H9 (cell line): ENCODE measurements at regions not wholly inside any gene's neighbourhood (a gene's known extent, or its start where the extent isn't known, plus 50 kb on each side); places are given as distances from the start of the nearest gene placed in this dataset.

Experiments
- DNase-seq: peaks from one replicate; pipeline ENCODE4 v3.0.0-alpha.2; 2017
- H2AFZ ChIP-seq: one replicate; pipeline ENCODE4 v1.6.1; 2013; ENCODE audit warnings: mild to moderate bottlenecking, low read length, control low read depth, moderate library complexity
- H2AK5ac ChIP-seq: 2 replicates; pipeline ENCODE4 v1.6.1; 2013; ENCODE audit warnings: low read length, control low read depth, mixed read lengths; ENCODE audit not compliant: insufficient read length
- H2BK120ac ChIP-seq: one replicate; pipeline ENCODE4 v1.6.1; 2013; ENCODE audit warnings: low read depth, mild to moderate bottlenecking, low read length, control low read depth, inconsistent platforms; ENCODE audit not compliant: poor library complexity, severe bottlenecking
- H2BK12ac ChIP-seq: 2 replicates; pipeline ENCODE4 v1.6.1; 2013; ENCODE audit warnings: low read length, control low read depth, mixed read lengths, low read depth; ENCODE audit not compliant: insufficient read length
- H2BK15ac ChIP-seq: 2 replicates; pipeline ENCODE4 v1.6.1; 2013; ENCODE audit warnings: low read depth, low read length, control low read depth
- H2BK20ac ChIP-seq: one replicate; pipeline ENCODE4 v1.6.1; 2013; ENCODE audit warnings: low read depth, mild to moderate bottlenecking, low read length, control low read depth, inconsistent platforms; ENCODE audit not compliant: poor library complexity, severe bottlenecking
- H2BK5ac ChIP-seq: 2 replicates; pipeline ENCODE4 v1.6.1; 2013; ENCODE audit warnings: low read length, control low read depth, mixed read lengths; ENCODE audit not compliant: insufficient read length
- H3K14ac ChIP-seq: 2 replicates; pipeline ENCODE4 v1.6.1; 2013; ENCODE audit warnings: low read length, control low read depth; ENCODE audit not compliant: insufficient read depth
- H3K18ac ChIP-seq: 2 replicates; pipeline ENCODE4 v1.6.1; 2013; ENCODE audit warnings: low read depth, mild to moderate bottlenecking, mixed read lengths, low read length, control low read depth; ENCODE audit not compliant: insufficient read length
- H3K23ac ChIP-seq: 2 replicates; pipeline ENCODE4 v1.6.1; 2013; ENCODE audit warnings: low read length, control low read depth, mixed read lengths, low read depth; ENCODE audit not compliant: insufficient read length
- H3K23me2 ChIP-seq: 2 replicates; pipeline ENCODE4 v1.6.1; 2013; ENCODE audit warnings: low read depth, mild to moderate bottlenecking, mixed read lengths, low read length, control low read depth; ENCODE audit not compliant: insufficient read length, poor library complexity, severe bottlenecking
- H3K27ac ChIP-seq: 2 replicates; pipeline ENCODE4 v1.5.1; 2013; ENCODE audit warnings: low read length, control low read depth, mixed read lengths, low read depth; ENCODE audit not compliant: insufficient read length
- H3K27me3 ChIP-seq: 2 replicates; pipeline ENCODE4 v1.6.1; 2013; ENCODE audit warnings: low read length, control low read depth, inconsistent platforms; ENCODE audit not compliant: insufficient read depth
- H3K4ac ChIP-seq: 2 replicates; pipeline ENCODE4 v1.6.1; 2013; ENCODE audit warnings: low read depth, mild to moderate bottlenecking, control low read depth, inconsistent platforms, low read length, moderate library complexity
- H3K4me1 ChIP-seq: 2 replicates; pipeline ENCODE4 v1.6.1; 2013; ENCODE audit warnings: low read length, control low read depth, inconsistent platforms; ENCODE audit not compliant: insufficient read depth
- H3K4me2 ChIP-seq: 2 replicates; pipeline ENCODE4 v1.6.1; 2013; ENCODE audit warnings: low read length, control low read depth, mixed read lengths; ENCODE audit not compliant: insufficient read length, insufficient read depth
- H3K56ac ChIP-seq: 2 replicates; pipeline ENCODE4 v1.6.1; 2013; ENCODE audit warnings: low read depth, mild to moderate bottlenecking, mixed read lengths, low read length, control low read depth; ENCODE audit not compliant: insufficient read length
- H3K79me1 ChIP-seq: 2 replicates; pipeline ENCODE4 v1.6.1; 2013; ENCODE audit warnings: low read depth, mild to moderate bottlenecking, moderate library complexity, low read length, control low read depth, inconsistent platforms; ENCODE audit not compliant: insufficient read depth, poor library complexity, severe bottlenecking
- H3K79me2 ChIP-seq: 2 replicates; pipeline ENCODE4 v1.6.1; 2013; ENCODE audit warnings: low read length, control low read depth, inconsistent platforms; ENCODE audit not compliant: insufficient read depth
- H3K9ac ChIP-seq: 2 replicates; pipeline ENCODE4 v1.6.1; 2013; ENCODE audit warnings: low read length, control low read depth, mixed read lengths; ENCODE audit not compliant: insufficient read length; ENCODE audit errors: extremely low read depth
- H3K9me3 ChIP-seq: one replicate; pipeline ENCODE4 v1.6.1; 2013; ENCODE audit warnings: low read depth, low read length, inconsistent platforms; ENCODE audit not compliant: control insufficient read depth
- H3T11ph ChIP-seq: one replicate; pipeline ENCODE4 v1.6.1; 2013; ENCODE audit warnings: mild to moderate bottlenecking, low read length, control low read depth, inconsistent platforms
- H4K20me1 ChIP-seq: one replicate; pipeline ENCODE4 v1.6.1; 2013; ENCODE audit not compliant: control insufficient read depth, insufficient read length, insufficient read depth
- H4K5ac ChIP-seq: 2 replicates; pipeline ENCODE4 v1.6.1; 2013; ENCODE audit warnings: low read depth, mild to moderate bottlenecking, mixed read lengths, low read length, control low read depth; ENCODE audit not compliant: insufficient read length
- H4K8ac ChIP-seq: replicated peaks from 2 replicates; pipeline ENCODE4 v1.6.1; 2013; ENCODE audit warnings: low read length, control low read depth, mixed read lengths, low read depth; ENCODE audit not compliant: insufficient read length
- H4K91ac ChIP-seq: 2 replicates; pipeline ENCODE4 v1.6.1; 2013; ENCODE audit warnings: low read depth, mild to moderate bottlenecking, moderate library complexity, mixed read lengths, low read length, control low read depth; ENCODE audit not compliant: insufficient read length
- H3K27ac Mint-ChIP-seq, 3 experiments: 2 replicates in 2 of 3; 3 replicates in 1 of 3; pipeline ENCODE4 v1.8.0; 2020 to 2021; ENCODE audit warnings: mixed read lengths in 3 of 3, mild to moderate bottlenecking in 1 of 3, moderate library complexity in 1 of 3
- H3K27me3 Mint-ChIP-seq: 2 replicates; pipeline ENCODE4 v1.8.0; 2021; ENCODE audit warnings: low read depth, mild to moderate bottlenecking, moderate library complexity, mixed read lengths
- H3K36me3 Mint-ChIP-seq, 3 experiments: 2 replicates in 2 of 3; 3 replicates in 1 of 3; pipeline ENCODE4 v1.8.0; 2020 to 2021; ENCODE audit warnings: low read depth in 3 of 3, mixed read lengths in 3 of 3; ENCODE audit not compliant: insufficient read depth in 1 of 3
- H3K4me1 Mint-ChIP-seq, 2 experiments: 2 replicates each; pipeline ENCODE4 v1.8.0; 2020; ENCODE audit warnings: mixed read lengths in 2 of 2
- H3K4me3 Mint-ChIP-seq, 2 experiments: 2 replicates in 1 of 2; 3 replicates in 1 of 2; pipeline ENCODE4 v1.8.0; 2020 to 2021; ENCODE audit warnings: mild to moderate bottlenecking in 2 of 2, mixed read lengths in 2 of 2, moderate library complexity in 1 of 2
- H3K9me3 Mint-ChIP-seq, 2 experiments: 2 replicates in 1 of 2; 3 replicates in 1 of 2; pipeline ENCODE4 v1.8.0; 2020; ENCODE audit warnings: mild to moderate bottlenecking in 2 of 2, mixed read lengths in 2 of 2, moderate library complexity in 1 of 2
- CTCF ChIP-seq: fragments of 200-600 bp; sonication (generic); conservative IDR thresholded peaks from 3 replicates; pipeline ENCODE4 v1.8.0; 2021; ENCODE audit warnings: antibody characterized with exemption, mild to moderate bottlenecking
- WGBS: extraction: QIAGEN DNeasy Blood & Tissue Kit; methylation state at CpG from one replicate; pipeline ENCODE4 v1.1.7; 2013; ENCODE audit warnings: missing lambda C conversion rate, low lambda C conversion rate, mixed read lengths; ENCODE audit not compliant: insufficient read length; ENCODE audit errors: extremely low coverage; 5-methylcytosine and 5-hydroxymethylcytosine counted together

GRCh38 chr14:54102051-54102456 lies 145.4 kb upstream of the BMP4 start:
- no peaks in the 10 kb centered on the region for H3K27me3 ChIP-seq
- H2AK5ac ChIP-seq: no peak overlapping the region
- H2BK12ac ChIP-seq: no peak overlapping the region
- H3K4me2 ChIP-seq: no peak overlapping the region
- H3K4me1 ChIP-seq: no peaks in the 10 kb centered on the region; the same call in 1 of the 2 replicates
- Mint-ChIP-seq H3K36me3 (no peaks in the 10 kb centered on the region; a peak in 1 of 7 replicates), H3K4me1 (peaks cover 20% of the 10 kb centered on the region in 2 experiments), H3K27ac (no peak overlapping the region), H3K27me3 (no peaks in the 10 kb centered on the region), H3K4me3 (no peak overlapping the region), H3K9me3 (no peaks in the 10 kb centered on the region; a peak in 1 of 5 replicates)
- no peaks in the 10 kb centered on the region for H3K23me2 ChIP-seq
- TF ChIP-seq CTCF: no peak
- H2BK120ac ChIP-seq: no peak overlapping the region
- DNase-seq: no peak
- no peak overlapping the region for H3K18ac ChIP-seq
- H3K9ac ChIP-seq: no peak overlapping the region
- H3K14ac ChIP-seq: no peak overlapping the region
- H2BK15ac ChIP-seq: no peak overlapping the region
- WGBS: no CpG with 5 or more reads among the region's 4 CpGs
- no peak overlapping the region for H4K8ac ChIP-seq
- no peak overlapping the region for H2BK20ac ChIP-seq
- H3K79me2 ChIP-seq: no peaks in the 10 kb centered on the region
- no peak overlapping the region for H3K4ac ChIP-seq
- no peak overlapping the region for H2BK5ac ChIP-seq
- H3T11ph ChIP-seq: no peak overlapping the region
- H3K9me3 ChIP-seq: no peaks in the 10 kb centered on the region
- H3K23ac ChIP-seq: no peak overlapping the region
- H3K27ac ChIP-seq: no peak overlapping the region
- H4K20me1 ChIP-seq: no peaks in the 10 kb centered on the region
- H4K5ac ChIP-seq: no peak overlapping the region
- no peaks in the 10 kb centered on the region for H3K79me1 ChIP-seq
- H4K91ac ChIP-seq: no peak overlapping the region
- no peak overlapping the region for H2AFZ ChIP-seq
- H3K56ac ChIP-seq: no peak overlapping the region
